ENCODE measurements at regions not wholly inside any gene's neighbourhood (a gene's known extent, or its start where the extent isn't known, plus 50 kb on each side); places are given as distances from the start of the nearest gene placed in this dataset.

- TF ChIP-seq, protein P1, sequence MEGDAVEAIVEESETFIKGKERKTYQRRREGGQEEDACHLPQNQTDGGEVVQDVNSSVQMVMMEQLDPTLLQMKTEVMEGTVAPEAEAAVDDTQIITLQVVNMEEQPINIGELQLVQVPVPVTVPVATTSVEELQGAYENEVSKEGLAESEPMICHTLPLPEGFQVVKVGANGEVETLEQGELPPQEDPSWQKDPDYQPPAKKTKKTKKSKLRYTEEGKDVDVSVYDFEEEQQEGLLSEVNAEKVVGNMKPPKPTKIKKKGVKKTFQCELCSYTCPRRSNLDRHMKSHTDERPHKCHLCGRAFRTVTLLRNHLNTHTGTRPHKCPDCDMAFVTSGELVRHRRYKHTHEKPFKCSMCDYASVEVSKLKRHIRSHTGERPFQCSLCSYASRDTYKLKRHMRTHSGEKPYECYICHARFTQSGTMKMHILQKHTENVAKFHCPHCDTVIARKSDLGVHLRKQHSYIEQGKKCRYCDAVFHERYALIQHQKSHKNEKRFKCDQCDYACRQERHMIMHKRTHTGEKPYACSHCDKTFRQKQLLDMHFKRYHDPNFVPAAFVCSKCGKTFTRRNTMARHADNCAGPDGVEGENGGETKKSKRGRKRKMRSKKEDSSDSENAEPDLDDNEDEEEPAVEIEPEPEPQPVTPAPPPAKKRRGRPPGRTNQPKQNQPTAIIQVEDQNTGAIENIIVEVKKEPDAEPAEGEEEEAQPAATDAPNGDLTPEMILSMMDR (IDR thresholded peaks at IDR 0.05 in 8 of 11, conservative IDR thresholded peaks at IDR 0.05 in 3 of 11) = no peak
- TF ChIP-seq POLR2A (IDR thresholded peaks at IDR 0.05) = no peak
Measured at GRCh38 chr18:78757014-78757413, 222.6 kb upstream of the SALL3 start.

All from spleen (tissue), 7 donors.